DND-41 (cell line): ENCODE measurements at regions not wholly inside any gene's neighbourhood (a gene's known extent, or its start where the extent isn't known, plus 50 kb on each side); places are given as distances from the start of the nearest gene placed in this dataset.

Experiments used
- ATAC-seq: fragments of 200-7000 bp; cut with Tn5 transposase; 3 replicates; pipeline ENCODE4 v1.9.1; 2021; ENCODE audit warnings: low read depth; ENCODE audit not compliant: insufficient read depth
- DNase-seq: peaks from one replicate; pipeline ENCODE4 v3.0.0-alpha.2; 2020
- H2AFZ ChIP-seq: 2 replicates; pipeline ENCODE4 v1.6.0; 2012; ENCODE audit warnings: low read depth, low read length
- H3K27ac ChIP-seq: 2 replicates; pipeline ENCODE4 v1.5.1; 2012; ENCODE audit warnings: low read length, inconsistent platforms
- H3K27me3 ChIP-seq: fragments of 200-600 bp; sonication (generic); 2 replicates; pipeline ENCODE4 v1.6.0; 2012; ENCODE audit warnings: low read length, mild to moderate bottlenecking, inconsistent platforms; ENCODE audit not compliant: insufficient read depth, poor library complexity
- H3K36me3 ChIP-seq: 2 replicates; pipeline ENCODE4 v1.5.1; 2012; ENCODE audit warnings: low read length, inconsistent platforms; ENCODE audit not compliant: insufficient read depth
- H3K4me1 ChIP-seq: 2 replicates; pipeline ENCODE4 v1.5.1; 2012; ENCODE audit warnings: mild to moderate bottlenecking, low read length; ENCODE audit not compliant: insufficient read depth
- H3K4me2 ChIP-seq: 2 replicates; pipeline ENCODE4 v1.6.0; 2012; ENCODE audit warnings: mild to moderate bottlenecking, moderate library complexity, low read length, inconsistent platforms; ENCODE audit not compliant: insufficient read depth
- H3K4me3 ChIP-seq, 2 experiments: fragments of 200-600 bp in 1 of 2; shearing (Covaris generic) in 1 of 2; 2 replicates each; pipeline ENCODE4 v1.5.1; 2012 to 2016; ENCODE audit warnings: inconsistent platforms in 2 of 2, low read length in 2 of 2, mild to moderate bottlenecking in 2 of 2, low read depth in 1 of 2, moderate library complexity in 1 of 2
- H3K79me2 ChIP-seq: 2 replicates; pipeline ENCODE4 v1.6.0; 2012; ENCODE audit warnings: low read length, inconsistent platforms; ENCODE audit not compliant: insufficient read depth
- H3K9ac ChIP-seq: 2 replicates; pipeline ENCODE4 v1.6.0; 2012; ENCODE audit warnings: low read depth, mild to moderate bottlenecking, inconsistent platforms, low read length, moderate library complexity
- H3K9me3 ChIP-seq: 2 replicates; pipeline ENCODE4 v1.5.1; 2012; ENCODE audit warnings: low read length, moderate library complexity, mild to moderate bottlenecking, inconsistent platforms; ENCODE audit not compliant: insufficient read depth, severe bottlenecking
- H4K20me1 ChIP-seq: 2 replicates; pipeline ENCODE4 v1.6.0; 2012; ENCODE audit warnings: low read length; ENCODE audit not compliant: insufficient read depth
- CTCF ChIP-seq: IDR thresholded peaks from 2 replicates; pipeline ENCODE4 v1.5.1; 2012; ENCODE audit warnings: borderline replicate concordance, low read length, moderate library complexity, mild to moderate bottlenecking; ENCODE audit not compliant: poor library complexity, severe bottlenecking; ENCODE audit errors: extremely low read depth
- EZH2 ChIP-seq: IDR thresholded peaks from 3 replicates; pipeline ENCODE4 v1.6.1; 2012; ENCODE audit warnings: borderline replicate concordance, low read depth, mild to moderate bottlenecking, moderate library complexity, low read length, inconsistent platforms; ENCODE audit not compliant: severe bottlenecking

GRCh38 chr1:87941337-87941946, 612.8 kb downstream of the LMO4 start:
- H2AFZ ChIP-seq, result no peak overlapping the region
- no peak for DNase-seq

GRCh38 chr1:87942165-87942564, 613.5 kb downstream of the LMO4 start:
- H3K9me3 ChIP-seq, result no peaks in the 10 kb centered on the region
- H3K27me3 ChIP-seq, result no peaks in the 10 kb centered on the region
- H3K36me3 ChIP-seq, result no peaks in the 10 kb centered on the region
- no peak overlapping the region for H3K27ac ChIP-seq
- no peak overlapping the region for H2AFZ ChIP-seq
- no peak overlapping the region for H3K9ac ChIP-seq
- no peaks in the 10 kb centered on the region for H4K20me1 ChIP-seq
- DNase-seq (no peak), ATAC-seq (no peak)
- no peaks in the 10 kb centered on the region for H3K79me2 ChIP-seq
- no peaks in the 10 kb centered on the region for H3K4me1 ChIP-seq
- TF ChIP-seq EZH2, result no peak
- TF ChIP-seq CTCF, result no peak
- H3K4me2 ChIP-seq, result no peak overlapping the region
- no peak overlapping the region for H3K4me3 ChIP-seq

More at GRCh38 chr1:87941337-87941946, 612.8 kb downstream of the LMO4 start:
- no peaks in the 10 kb centered on the region for H3K36me3 ChIP-seq
- no peak overlapping the region for H3K27ac ChIP-seq
- H3K9me3 ChIP-seq, result no peaks in the 10 kb centered on the region
- no peak for ATAC-seq
- no peaks in the 10 kb centered on the region for H4K20me1 ChIP-seq
- no peaks in the 10 kb centered on the region for H3K4me1 ChIP-seq
- no peaks in the 10 kb centered on the region for H3K27me3 ChIP-seq
- H3K4me3 ChIP-seq, result no peak overlapping the region
- no peak overlapping the region for H3K9ac ChIP-seq
- no peak overlapping the region for H3K4me2 ChIP-seq
- no peak for TF ChIP-seq CTCF
- H3K79me2 ChIP-seq, result no peaks in the 10 kb centered on the region

- no peak for DNase-seq
- Histone ChIP-seq H3K4me3 (no peak overlapping the region), H3K9me3 (no peaks in the 10 kb centered on the region), H3K36me3 (no peaks in the 10 kb centered on the region), H3K79me2 (no peaks in the 10 kb centered on the region), H3K4me1 (no peaks in the 10 kb centered on the region), H4K20me1 (no peaks in the 10 kb centered on the region), H3K27ac (no peak overlapping the region), H3K4me2 (no peak overlapping the region), H3K27me3 (peaks cover 11% of the 10 kb centered on the region), H3K9ac (no peak overlapping the region), H2AFZ (no peak overlapping the region)
- ATAC-seq, result no peak
- no peak for TF ChIP-seq EZH2
- no peak for TF ChIP-seq CTCF
Observed at GRCh38 chr1:87949711-87950110, 621.0 kb downstream of the LMO4 start.

GRCh38 chr1:87950369-87950768, 621.7 kb downstream of the LMO4 start:
- no peak for DNase-seq
- ATAC-seq, result no peak
- no peaks in the 10 kb centered on the region for H3K79me2 ChIP-seq
- H4K20me1 ChIP-seq, result no peaks in the 10 kb centered on the region
- H2AFZ ChIP-seq, result no peak overlapping the region
- H3K4me3 ChIP-seq, result no peak overlapping the region
- no peak overlapping the region for H3K9ac ChIP-seq
- H3K4me2 ChIP-seq, result no peak overlapping the region
- H3K36me3 ChIP-seq, result no peaks in the 10 kb centered on the region
- no peaks in the 10 kb centered on the region for H3K4me1 ChIP-seq
- no peak overlapping the region for H3K27ac ChIP-seq
- no peaks in the 10 kb centered on the region for H3K9me3 ChIP-seq
- TF ChIP-seq CTCF (no peak), EZH2 (no peak)
- peaks cover 11% of the 10 kb centered on the region for H3K27me3 ChIP-seq
